ENCODE measurements at regions not wholly inside any gene's neighbourhood (a gene's known extent, or its start where the extent isn't known, plus 50 kb on each side); places are given as distances from the start of the nearest gene placed in this dataset.
"Not testable (repeated sequence)": the region's sequence is repeated elsewhere in the genome, so short reads cannot be mapped to it uniquely, and the experiment has no call there.

GRCh38 chr2:36235426-36235825, 120.2 kb upstream of the CRIM1 start:
- DNase-seq (ENCODE audit: low read depth in 2 of 2) = no peak

DNA sequence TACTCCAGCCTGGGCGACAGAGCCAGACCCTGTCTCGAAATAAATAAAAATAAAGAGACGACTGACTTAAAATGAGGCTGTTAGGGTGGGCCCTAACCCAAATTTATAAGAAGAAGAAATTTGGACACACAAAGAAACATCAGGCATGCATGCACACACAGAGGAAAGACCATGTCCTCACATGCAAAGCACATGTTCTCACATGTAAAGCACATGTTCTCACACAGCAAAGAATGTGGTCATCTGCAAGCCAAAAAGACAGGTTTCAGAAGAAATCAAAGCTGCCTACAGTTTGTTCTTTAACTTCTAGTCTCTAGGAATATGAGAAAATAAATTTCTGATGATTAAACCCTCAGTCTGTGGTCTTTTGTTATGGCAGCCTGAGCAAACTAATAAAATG, 132.3 kb upstream of the CRIM1 start:
- no peak for DNase-seq (ENCODE audit: low read depth in 2 of 2)

GRCh38 chr2:36222485-36222884, 133.1 kb upstream of the CRIM1 start:
- DNase-seq (ENCODE audit: low read depth in 2 of 2) = no peak

DNA sequence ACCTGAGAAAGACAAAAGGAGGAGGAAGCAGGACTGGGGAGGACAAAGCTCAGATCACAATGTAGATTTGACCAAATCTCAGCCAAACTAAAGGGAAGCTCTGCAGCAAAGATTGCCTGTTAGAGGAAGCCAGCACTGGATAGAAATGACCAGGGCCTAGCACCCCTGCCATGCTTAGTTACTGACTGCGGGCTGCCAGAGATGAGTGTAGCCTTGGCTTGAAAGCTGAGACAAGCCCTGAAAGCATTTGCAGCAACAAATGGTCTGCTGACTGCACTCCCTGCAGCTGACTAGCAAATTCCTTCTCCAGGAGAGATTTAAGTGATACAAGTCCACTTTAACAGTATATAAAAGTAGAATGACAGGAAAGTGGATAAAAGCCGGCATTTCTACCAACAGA, 140.9 kb upstream of the CRIM1 start:
- no peak for DNase-seq (ENCODE audit: low read depth in 2 of 2)

GRCh38 chr2:36203366-36203765, 152.2 kb upstream of the CRIM1 start:
- no peak for DNase-seq (ENCODE audit: low read depth in 2 of 2)

DNA sequence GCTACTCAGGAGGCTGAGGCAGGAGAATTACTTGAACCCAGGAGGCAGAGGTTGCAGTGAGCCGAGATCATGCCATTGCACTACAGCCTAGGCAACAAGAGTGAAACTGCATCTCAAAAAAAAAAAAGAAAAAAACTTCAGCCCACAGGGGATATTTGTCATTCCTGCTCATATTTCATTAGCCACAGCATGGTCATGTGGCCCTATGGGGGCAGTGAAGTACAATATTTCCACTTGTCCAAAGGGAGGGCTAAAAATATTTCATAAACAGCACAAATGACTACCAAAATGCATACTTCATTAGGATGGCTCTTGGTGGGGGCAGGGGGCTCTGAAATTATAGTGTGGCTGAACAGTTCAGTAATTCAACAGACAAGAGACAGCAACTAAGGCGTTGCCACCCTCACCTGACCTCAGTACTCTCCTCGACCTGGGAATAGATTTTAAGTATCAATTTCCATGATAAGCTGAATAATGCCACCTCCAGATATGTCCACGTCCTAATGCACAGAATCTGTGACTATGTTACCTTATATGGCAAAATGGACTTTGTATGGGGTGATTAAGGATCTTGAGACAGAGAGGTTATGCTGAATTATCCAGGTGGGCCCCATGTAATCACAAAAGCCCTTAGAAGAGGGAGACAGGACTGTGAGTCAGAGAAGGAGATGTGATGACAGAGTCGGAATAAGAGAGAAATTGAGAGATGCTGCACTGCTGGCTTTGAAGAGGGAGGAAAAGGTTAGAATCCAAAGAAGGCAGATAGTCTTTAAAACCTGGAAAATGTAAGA, 158.2 kb upstream of the CRIM1 start:
- no peak for DNase-seq (ENCODE audit: low read depth in 2 of 2)

DNA sequence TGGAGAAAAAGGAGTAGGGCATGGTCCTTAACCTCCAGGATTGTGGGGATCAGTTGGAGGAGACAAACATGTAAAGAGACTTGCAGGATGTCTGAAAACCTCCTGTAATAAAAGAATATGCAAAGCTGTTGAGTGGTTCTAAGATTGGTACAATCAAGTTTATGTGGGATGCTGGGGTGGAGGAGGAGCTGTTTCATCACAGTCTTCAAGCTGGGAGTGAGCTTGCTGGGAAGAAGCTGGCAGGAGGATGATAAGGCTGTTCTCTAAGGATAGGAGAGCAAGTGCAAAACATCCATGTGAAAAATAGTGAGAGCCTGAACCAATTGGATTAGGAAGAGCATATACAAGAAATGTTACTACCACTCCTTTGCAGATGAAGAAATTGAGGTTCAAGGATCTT, 161.9 kb upstream of the CRIM1 start:
- DNase-seq (ENCODE audit: low read depth in 2 of 2) = no peak

- no peak for DNase-seq (ENCODE audit: low read depth in 2 of 2)
Measured at GRCh38 chr2:36192983-36193382, 162.6 kb upstream of the CRIM1 start.

DNA sequence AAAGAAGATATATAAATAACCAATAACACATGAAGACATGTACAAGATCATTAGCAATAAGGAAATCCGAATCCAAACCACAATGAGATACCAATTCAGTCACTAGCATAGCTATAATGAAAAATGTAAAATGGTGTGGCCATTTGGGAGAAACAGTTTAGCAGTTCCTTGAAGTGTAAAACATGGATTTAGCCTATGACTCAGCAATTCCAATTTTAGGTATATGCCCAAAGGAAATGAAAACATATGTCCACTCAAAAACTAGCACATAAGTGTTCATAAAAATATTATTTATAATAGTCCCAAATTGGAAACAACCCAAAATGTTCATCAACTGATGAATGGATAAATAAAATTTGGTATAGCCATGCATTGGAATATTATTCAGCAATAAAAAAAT, 165.5 kb upstream of the CRIM1 start:
- no peak for DNase-seq (ENCODE audit: low read depth in 2 of 2)

- DNase-seq (ENCODE audit: low read depth in 2 of 2) = no peak
Measured at GRCh38 chr2:36185624-36186023, 170.0 kb upstream of the CRIM1 start.

DNA sequence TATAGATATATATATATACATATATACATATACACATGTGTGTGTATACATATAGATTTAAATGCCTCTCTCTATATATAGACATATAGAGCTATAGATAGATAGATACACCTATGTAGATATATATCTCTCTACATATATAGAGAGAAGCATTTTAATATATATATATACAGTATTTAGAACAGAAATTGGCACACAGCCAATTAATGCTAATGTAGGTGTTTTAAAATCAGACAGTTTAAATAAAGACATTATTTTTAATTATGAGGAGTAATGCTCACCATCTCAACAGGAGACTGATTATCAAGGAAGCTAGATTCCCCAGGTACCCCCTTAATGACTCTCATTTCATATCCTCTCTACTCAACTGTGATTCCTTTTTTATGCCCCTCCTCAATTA, 170.7 kb upstream of the CRIM1 start:
- DNase-seq (ENCODE audit: low read depth in 2 of 2) = no peak

DNA sequence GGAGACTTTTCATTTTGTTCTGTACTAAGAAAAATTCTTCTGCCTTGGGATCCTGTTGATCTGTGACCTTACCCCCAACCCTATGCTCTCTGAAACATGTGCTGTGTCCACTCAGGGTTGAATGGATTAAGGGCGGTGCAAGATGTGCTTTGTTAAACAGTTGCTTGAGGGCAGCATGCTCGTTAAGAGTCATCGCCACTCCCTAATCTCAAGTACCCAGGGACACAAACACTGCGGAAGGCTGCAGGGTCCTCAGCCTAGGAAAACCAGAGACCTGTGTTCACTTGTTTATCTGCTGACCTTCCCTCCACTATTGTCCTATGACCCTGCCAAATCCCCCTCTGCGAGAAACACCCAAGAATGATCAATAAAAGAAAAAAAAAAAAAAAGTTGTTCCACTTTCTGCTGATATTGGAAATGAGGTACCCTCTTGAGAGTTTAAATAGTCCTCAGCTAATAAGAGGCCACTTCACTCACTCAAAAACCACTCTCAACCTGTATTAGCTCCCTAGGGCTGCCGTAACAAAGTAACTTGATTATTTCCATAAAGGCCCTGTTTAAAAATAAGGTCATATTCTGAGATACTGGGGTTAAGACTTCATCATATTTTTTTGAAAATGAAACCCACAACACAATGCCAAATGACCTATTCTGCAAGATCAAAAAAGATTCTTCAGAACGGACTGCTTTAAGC, 174.6 kb upstream of the CRIM1 start:
- not testable (repeated sequence) for DNase-seq (ENCODE audit: low read depth in 2 of 2)

GRCh38 chr2:36180293-36180692, 175.3 kb upstream of the CRIM1 start:
- not testable (repeated sequence) for DNase-seq (ENCODE audit: low read depth in 2 of 2)

- not testable (repeated sequence) for DNase-seq (ENCODE audit: low read depth in 2 of 2)
Measured at GRCh38 chr2:36179668-36180269, 175.8 kb upstream of the CRIM1 start.

DNA sequence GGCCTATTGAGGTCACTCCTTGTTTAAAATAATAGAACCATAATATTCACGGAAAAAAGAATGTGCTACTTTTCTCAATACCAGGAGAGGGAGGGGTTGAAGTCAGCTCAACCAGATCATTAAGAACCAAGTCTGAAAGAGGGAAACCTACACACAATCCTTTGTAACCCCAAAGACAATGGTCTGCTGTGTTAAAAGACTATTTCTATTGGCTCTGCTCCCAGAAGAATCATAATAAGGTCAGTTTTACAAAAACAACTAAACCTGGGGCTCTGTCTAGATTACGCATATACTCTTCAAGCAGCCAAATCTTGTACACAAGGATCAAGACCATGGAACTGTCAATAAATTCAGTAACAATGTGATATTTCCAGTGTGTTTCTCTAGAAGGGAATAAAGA, 177.2 kb upstream of the CRIM1 start:
- DNase-seq (ENCODE audit: low read depth in 2 of 2) = no peak

- DNase-seq (ENCODE audit: low read depth in 2 of 2) = no peak
Measured at GRCh38 chr2:36177282-36177681, 178.3 kb upstream of the CRIM1 start.

DNA sequence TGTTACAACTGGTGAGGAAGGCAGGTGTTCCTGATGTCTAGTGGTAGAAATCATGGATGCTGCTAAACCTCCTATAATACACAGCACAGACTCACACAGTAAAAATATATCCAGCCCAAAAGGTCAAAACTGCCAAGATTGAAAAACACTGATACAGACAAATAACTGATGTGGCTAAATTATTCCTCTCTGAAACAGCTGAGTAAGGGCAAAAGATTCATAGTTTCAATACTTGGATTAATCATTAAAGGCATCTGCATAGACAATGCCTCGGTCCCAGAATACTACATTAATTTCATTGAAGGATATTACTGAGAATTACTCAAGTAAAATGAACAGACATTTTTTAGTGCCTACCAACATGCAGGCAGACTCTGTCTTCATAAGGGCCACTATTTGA, 180.7 kb upstream of the CRIM1 start:
- DNase-seq (ENCODE audit: low read depth in 2 of 2) = no peak

DNA sequence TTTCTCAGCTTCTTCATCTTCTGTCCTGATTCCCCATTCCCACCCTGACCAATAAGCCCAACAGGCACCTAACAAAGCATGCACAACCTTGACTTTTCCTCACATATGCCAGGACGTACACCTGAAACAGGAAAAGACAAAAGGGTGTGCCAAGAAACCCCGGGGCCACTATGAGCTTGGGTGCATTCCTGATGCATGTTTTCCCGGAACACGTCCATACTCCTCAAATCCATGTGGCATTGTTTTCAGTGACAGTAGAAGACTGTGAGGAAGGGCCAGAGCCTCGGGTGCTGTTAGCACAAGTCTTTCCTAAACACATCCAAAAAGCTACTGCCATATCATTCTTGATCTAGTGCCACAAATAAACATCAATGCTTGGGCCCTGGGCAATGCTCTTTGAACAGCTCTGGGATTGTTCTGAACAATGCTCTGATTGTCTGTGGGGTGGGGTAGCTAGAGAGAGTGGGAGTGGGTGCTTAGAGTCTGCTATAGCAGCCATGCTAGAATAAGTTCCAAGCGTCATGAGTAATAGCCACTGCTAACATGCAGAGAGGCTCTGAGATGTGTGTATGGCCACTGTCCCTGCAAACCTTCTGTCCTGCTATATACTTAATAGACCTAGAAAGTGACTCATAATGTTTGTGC, 181.7 kb upstream of the CRIM1 start:
- no peak for DNase-seq (ENCODE audit: low read depth in 2 of 2)

DNA sequence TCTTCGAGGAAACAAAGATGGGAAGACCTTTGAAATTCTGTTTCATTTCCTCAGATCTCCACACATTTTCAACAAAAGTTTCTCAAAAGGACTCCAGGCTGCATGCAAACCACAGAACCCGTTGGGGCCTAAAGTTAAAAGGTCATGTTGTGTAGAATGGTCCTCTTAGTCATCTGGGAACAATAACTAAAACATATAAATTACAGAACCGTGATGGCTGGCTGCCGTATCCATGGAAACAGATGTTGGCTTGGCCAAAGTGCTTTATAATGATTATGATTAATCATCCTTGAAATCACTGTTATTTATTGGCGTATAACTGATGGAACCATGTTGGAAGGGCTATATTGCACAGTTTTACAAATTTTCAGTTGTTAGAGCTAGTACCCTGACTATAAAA, 182.8 kb upstream of the CRIM1 start:
- no peak for DNase-seq (ENCODE audit: low read depth in 2 of 2)

GRCh38 chr2:36170805-36171204, 184.8 kb upstream of the CRIM1 start:
- DNase-seq (ENCODE audit: low read depth in 2 of 2) = no peak

- DNase-seq (ENCODE audit: low read depth in 2 of 2) = no peak
Measured at GRCh38 chr2:36169843-36170242, 185.7 kb upstream of the CRIM1 start.

DNA sequence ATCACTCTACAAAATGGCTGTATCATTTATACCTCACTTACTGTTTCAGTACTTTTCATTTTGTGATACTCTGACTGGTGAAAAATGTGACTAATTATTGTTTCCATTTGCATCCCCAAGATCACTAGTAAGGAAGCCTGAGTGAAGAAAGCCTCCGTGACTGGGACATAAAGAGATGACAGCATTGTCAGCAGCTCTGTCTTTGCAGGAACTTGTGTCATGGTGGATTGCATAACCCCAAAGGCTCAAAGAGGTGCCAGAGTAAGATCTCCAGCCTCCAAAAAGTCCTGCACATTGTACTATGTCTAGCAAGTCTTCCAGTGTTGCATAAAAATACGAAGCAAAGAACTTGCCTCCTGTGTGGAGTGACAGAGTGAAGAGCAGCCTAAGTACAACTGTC, 187.5 kb upstream of the CRIM1 start:
- no peak for DNase-seq (ENCODE audit: low read depth in 2 of 2)

DNA sequence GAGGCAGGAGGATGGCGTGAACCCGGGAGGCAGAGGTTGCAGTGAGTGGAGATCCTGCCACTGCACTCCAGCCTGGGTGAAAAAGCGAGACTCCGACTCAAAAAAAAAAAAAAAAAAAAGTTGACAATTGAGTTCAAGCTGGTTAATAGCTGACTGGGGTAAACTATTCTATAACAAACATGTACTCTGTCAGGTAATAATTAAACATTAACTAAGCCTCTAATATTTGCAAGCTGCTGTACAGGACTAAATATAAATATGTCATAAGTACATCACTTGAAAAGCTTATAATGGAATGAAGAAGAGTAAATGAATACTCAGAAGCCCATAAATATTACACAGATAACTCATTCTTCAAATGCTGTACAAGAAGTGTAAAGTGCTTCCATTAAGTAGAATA, 190.4 kb upstream of the CRIM1 start:
- DNase-seq (ENCODE audit: low read depth in 2 of 2) = no peak

All from stimulated activated CD4-positive, alpha-beta T cell treated with anti-CD3 and anti-CD28 coated beads, Interleukin-1b, Interleukin-23, amount 100 ng/mL, for 1 hour (primary cell).